SK-N-SH (cell line): ENCODE measurements at regions not wholly inside any gene's neighbourhood (a gene's known extent, or its start where the extent isn't known, plus 50 kb on each side); places are given as distances from the start of the nearest gene placed in this dataset.

Source experiments
- CTCF ChIA-PET: fragments of 300-600, 350-600 bp; formaldehyde crosslinking; extraction: SDS; loops from one replicate; lab custom pipeline; 2021; lab: Yijun Ruan, JAX
- POLR2A ChIA-PET: fragments of 350-600 bp; sonication (Branson Sonifier 250); formaldehyde crosslinking; extraction: SDS; loops from one replicate; lab custom pipeline; 2020; ENCODE audit warnings: antibody characterized with exemption, inconsistent platforms; lab: Yijun Ruan, JAX
- DNase-seq: peaks from one replicate; pipeline ENCODE4 v3.0.0; 2012
- H2AFZ ChIP-seq: fragments of 200-600 bp; sonication (generic); 2 replicates; pipeline ENCODE4 v1.8.1; 2016; ENCODE audit warnings: antibody characterized with exemption, mild to moderate bottlenecking, low read depth
- H3F3A ChIP-seq: fragments of 200-600 bp; sonication (generic); replicated peaks from 2 replicates; pipeline ENCODE3; 2016; ENCODE audit warnings: antibody characterized with exemption, mild to moderate bottlenecking; ENCODE audit not compliant: insufficient read depth
- H3K27ac ChIP-seq, 2 experiments: fragments of 200-500 bp in 1 of 2; fragments of 200-600 bp in 1 of 2; sonication (Bioruptor generic) in 1 of 2; sonication (generic), shearing (Covaris generic) in 1 of 2; 2 replicates each; pipeline versions ENCODE4 v1.5.1 to v1.6.1; 2014 to 2016; ENCODE audit warnings: low read depth in 2 of 2, inconsistent platforms in 1 of 2, low read length in 1 of 2, mild to moderate bottlenecking in 1 of 2, mixed read lengths in 1 of 2
- H3K27me3 ChIP-seq: fragments of 200-600 bp; sonication (generic), shearing (Covaris generic); 2 replicates; pipeline ENCODE4 v1.6.1; 2016; ENCODE audit warnings: mixed run types; ENCODE audit not compliant: insufficient read depth
- H3K36me3 ChIP-seq, 2 experiments: fragments of 200-500 bp in 1 of 2; fragments of 200-600 bp in 1 of 2; sonication (Bioruptor generic) in 1 of 2; sonication (generic) in 1 of 2; replicated peaks in 1 of 2; 2 replicates each; pipeline versions ENCODE3 to v1.5.1; 2014 to 2016; ENCODE audit warnings: low read length in 1 of 2, mild to moderate bottlenecking in 1 of 2; ENCODE audit not compliant: insufficient read depth in 2 of 2, control insufficient read depth in 1 of 2
- H3K4me1 ChIP-seq, 2 experiments: fragments of 200-500 bp in 1 of 2; fragments of 200-600 bp in 1 of 2; sonication (Bioruptor generic) in 1 of 2; sonication (generic), shearing (Covaris generic) in 1 of 2; 2 replicates each; pipeline versions ENCODE4 v1.5.1 to v1.6.1; 2014 to 2016; ENCODE audit warnings: low read depth in 1 of 2, low read length in 1 of 2, mixed run types in 1 of 2; ENCODE audit not compliant: insufficient read depth in 2 of 2, control insufficient read depth in 1 of 2
- H3K4me2 ChIP-seq: fragments of 200-600 bp; sonication (generic), shearing (Covaris generic); 2 replicates; pipeline ENCODE4 v1.6.1; 2017; ENCODE audit warnings: mixed run types
- H3K4me3 ChIP-seq, 2 experiments: fragments of 200-500 bp in 1 of 2; fragments of 200-600 bp in 1 of 2; sonication (Bioruptor generic) in 1 of 2; sonication (generic), shearing (Covaris generic) in 1 of 2; 2 replicates each; pipeline versions ENCODE4 v1.5.1 to v1.8.1; 2014 to 2016; ENCODE audit warnings: low read depth in 2 of 2, inconsistent platforms in 1 of 2, low read length in 1 of 2, mild to moderate bottlenecking in 1 of 2, mixed read lengths in 1 of 2, moderate library complexity in 1 of 2
- H3K79me2 ChIP-seq: fragments of 200-600 bp; sonication (generic); 2 replicates; pipeline ENCODE4 v1.8.1; 2017; ENCODE audit warnings: mild to moderate bottlenecking; ENCODE audit not compliant: insufficient read depth
- H3K9ac ChIP-seq: fragments of 200-600 bp; sonication (generic); 2 replicates; pipeline ENCODE4 v1.6.1; 2017; ENCODE audit warnings: mixed run types
- H3K9me2 ChIP-seq: fragments of 200-600 bp; sonication (generic); 2 replicates; pipeline ENCODE4 v1.6.1; 2017; ENCODE audit warnings: mixed run types
- H3K9me3 ChIP-seq: fragments of 200-600 bp; sonication (generic); 2 replicates; pipeline ENCODE4 v1.6.1; 2017; ENCODE audit warnings: mixed run types, mild to moderate bottlenecking, moderate library complexity
- H4K20me1 ChIP-seq: fragments of 200-600 bp; sonication (generic); 2 replicates; pipeline ENCODE4 v1.6.1; 2017; ENCODE audit warnings: mild to moderate bottlenecking, mixed run types; ENCODE audit not compliant: insufficient read depth
- EP300 ChIP-seq, 2 experiments: IDR thresholded peaks; 2 replicates each; pipeline versions ENCODE4 v1.4.0 to v1.6.1; 2012; ENCODE audit warnings: borderline replicate concordance in 1 of 2, low read depth in 1 of 2, low read length in 1 of 2
- FOSL2 ChIP-seq: IDR thresholded peaks from 2 replicates; pipeline ENCODE4 v1.4.0; 2012; ENCODE audit warnings: low read depth, mild to moderate bottlenecking, moderate library complexity, borderline replicate concordance
- FOXJ3 ChIP-seq: sonication (generic); formaldehyde crosslinking; IDR thresholded peaks from 2 replicates; pipeline ENCODE4 v1.5.1; 2020; ENCODE audit warnings: mild to moderate bottlenecking, missing genetic modification reagents
- GABPA ChIP-seq: IDR thresholded peaks from 2 replicates; pipeline ENCODE4 v1.4.0; 2012; ENCODE audit warnings: low read depth, mild to moderate bottlenecking
- MXI1 ChIP-seq: IDR thresholded peaks from 2 replicates; pipeline ENCODE4 v1.6.1; 2012; ENCODE audit warnings: mild to moderate bottlenecking, low read depth, low read length, improper control_type of control experiment
- NRF1 ChIP-seq: IDR thresholded peaks from 2 replicates; pipeline ENCODE4 v1.6.1; 2012; ENCODE audit warnings: low read depth, mild to moderate bottlenecking, low read length
- POLR2AphosphoS5 ChIP-seq: IDR thresholded peaks from 2 replicates; pipeline ENCODE4 v1.6.1; 2012; ENCODE audit warnings: low read depth, low read length
- RCOR1 ChIP-seq: fragments of 150-350 bp; IDR thresholded peaks from 2 replicates; pipeline ENCODE4 v1.6.1; 2017; ENCODE audit warnings: antibody characterized with exemption, low read length
- RFX5 ChIP-seq: IDR thresholded peaks from 2 replicates; pipeline ENCODE4 v1.6.1; 2012; ENCODE audit warnings: mild to moderate bottlenecking, improper control_type of control experiment, low read length
- SIN3A ChIP-seq: IDR thresholded peaks from 2 replicates; pipeline ENCODE4 v1.6.1; 2012; ENCODE audit warnings: low read depth, mild to moderate bottlenecking, low read length, moderate library complexity, borderline replicate concordance
- YY1 ChIP-seq: IDR thresholded peaks from 2 replicates; pipeline ENCODE4 v1.4.0; 2012; ENCODE audit warnings: low read depth, mild to moderate bottlenecking
- WGBS: methylation state at CpG from one replicate; pipeline ENCODE4 v1.1.6; 2017; ENCODE audit warnings: low lambda C conversion rate; 5-methylcytosine and 5-hydroxymethylcytosine counted together
- TF ChIP-seq, protein P1 (sequence below): fragments of 200-600 bp; sonication (generic); IDR thresholded peaks from 2 replicates; pipeline ENCODE4 v1.6.1; 2017; ENCODE audit warnings: antibody characterized with exemption, mild to moderate bottlenecking, moderate library complexity
- TF ChIP-seq, protein P2 (sequence below): IDR thresholded peaks from 2 replicates; pipeline ENCODE4 v1.6.1; 2012; ENCODE audit warnings: mild to moderate bottlenecking, low read depth, low read length, moderate library complexity
- TF ChIP-seq, protein P3 (sequence below): IDR thresholded peaks from 2 replicates; pipeline ENCODE4 v1.4.0; 2012; ENCODE audit warnings: low read depth

DNA sequence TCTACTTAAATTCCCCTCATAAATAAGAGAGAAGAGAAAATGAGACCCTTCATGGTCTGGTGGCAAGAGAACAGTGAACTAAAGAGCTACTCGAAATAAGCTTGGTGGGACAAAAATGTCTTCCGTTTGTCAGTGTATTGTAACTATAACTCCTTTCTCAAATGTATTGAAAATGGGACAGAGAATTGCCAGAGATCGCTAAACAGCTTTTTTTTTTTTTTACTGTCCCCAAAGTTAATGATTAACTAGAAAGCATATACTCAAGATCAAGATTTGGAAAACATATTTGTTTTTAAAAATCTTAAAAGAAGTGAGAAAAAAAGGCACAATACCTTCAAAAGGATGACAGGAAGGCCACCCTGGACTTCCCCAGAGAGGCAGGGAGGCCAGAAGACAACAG is 206.4 kb upstream of the CTNND2 start:
- POLR2A ChIA-PET = no interaction called here

More for the DNA sequence above, 206.4 kb upstream of the CTNND2 start:
- no peaks in the 10 kb centered on the region for H3F3A ChIP-seq
- H3K79me2 ChIP-seq = no peaks in the 10 kb centered on the region
- no peak overlapping the region for H2AFZ ChIP-seq
- no peak overlapping the region for H3K9ac ChIP-seq
- TF ChIP-seq FOXJ3 (CRISPR knock-in tag) = no peak
- no peak for TF ChIP-seq YY1
- TF ChIP-seq RFX5 = no peak
- TF ChIP-seq MXI1 = no peak
- TF ChIP-seq, protein P1, sequence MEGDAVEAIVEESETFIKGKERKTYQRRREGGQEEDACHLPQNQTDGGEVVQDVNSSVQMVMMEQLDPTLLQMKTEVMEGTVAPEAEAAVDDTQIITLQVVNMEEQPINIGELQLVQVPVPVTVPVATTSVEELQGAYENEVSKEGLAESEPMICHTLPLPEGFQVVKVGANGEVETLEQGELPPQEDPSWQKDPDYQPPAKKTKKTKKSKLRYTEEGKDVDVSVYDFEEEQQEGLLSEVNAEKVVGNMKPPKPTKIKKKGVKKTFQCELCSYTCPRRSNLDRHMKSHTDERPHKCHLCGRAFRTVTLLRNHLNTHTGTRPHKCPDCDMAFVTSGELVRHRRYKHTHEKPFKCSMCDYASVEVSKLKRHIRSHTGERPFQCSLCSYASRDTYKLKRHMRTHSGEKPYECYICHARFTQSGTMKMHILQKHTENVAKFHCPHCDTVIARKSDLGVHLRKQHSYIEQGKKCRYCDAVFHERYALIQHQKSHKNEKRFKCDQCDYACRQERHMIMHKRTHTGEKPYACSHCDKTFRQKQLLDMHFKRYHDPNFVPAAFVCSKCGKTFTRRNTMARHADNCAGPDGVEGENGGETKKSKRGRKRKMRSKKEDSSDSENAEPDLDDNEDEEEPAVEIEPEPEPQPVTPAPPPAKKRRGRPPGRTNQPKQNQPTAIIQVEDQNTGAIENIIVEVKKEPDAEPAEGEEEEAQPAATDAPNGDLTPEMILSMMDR = no peak
- TF ChIP-seq POLR2AphosphoS5 = no peak
- TF ChIP-seq, protein P2, sequence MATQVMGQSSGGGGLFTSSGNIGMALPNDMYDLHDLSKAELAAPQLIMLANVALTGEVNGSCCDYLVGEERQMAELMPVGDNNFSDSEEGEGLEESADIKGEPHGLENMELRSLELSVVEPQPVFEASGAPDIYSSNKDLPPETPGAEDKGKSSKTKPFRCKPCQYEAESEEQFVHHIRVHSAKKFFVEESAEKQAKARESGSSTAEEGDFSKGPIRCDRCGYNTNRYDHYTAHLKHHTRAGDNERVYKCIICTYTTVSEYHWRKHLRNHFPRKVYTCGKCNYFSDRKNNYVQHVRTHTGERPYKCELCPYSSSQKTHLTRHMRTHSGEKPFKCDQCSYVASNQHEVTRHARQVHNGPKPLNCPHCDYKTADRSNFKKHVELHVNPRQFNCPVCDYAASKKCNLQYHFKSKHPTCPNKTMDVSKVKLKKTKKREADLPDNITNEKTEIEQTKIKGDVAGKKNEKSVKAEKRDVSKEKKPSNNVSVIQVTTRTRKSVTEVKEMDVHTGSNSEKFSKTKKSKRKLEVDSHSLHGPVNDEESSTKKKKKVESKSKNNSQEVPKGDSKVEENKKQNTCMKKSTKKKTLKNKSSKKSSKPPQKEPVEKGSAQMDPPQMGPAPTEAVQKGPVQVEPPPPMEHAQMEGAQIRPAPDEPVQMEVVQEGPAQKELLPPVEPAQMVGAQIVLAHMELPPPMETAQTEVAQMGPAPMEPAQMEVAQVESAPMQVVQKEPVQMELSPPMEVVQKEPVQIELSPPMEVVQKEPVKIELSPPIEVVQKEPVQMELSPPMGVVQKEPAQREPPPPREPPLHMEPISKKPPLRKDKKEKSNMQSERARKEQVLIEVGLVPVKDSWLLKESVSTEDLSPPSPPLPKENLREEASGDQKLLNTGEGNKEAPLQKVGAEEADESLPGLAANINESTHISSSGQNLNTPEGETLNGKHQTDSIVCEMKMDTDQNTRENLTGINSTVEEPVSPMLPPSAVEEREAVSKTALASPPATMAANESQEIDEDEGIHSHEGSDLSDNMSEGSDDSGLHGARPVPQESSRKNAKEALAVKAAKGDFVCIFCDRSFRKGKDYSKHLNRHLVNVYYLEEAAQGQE = no peak
- TF ChIP-seq FOSL2 = no peak
- TF ChIP-seq, protein P3, sequence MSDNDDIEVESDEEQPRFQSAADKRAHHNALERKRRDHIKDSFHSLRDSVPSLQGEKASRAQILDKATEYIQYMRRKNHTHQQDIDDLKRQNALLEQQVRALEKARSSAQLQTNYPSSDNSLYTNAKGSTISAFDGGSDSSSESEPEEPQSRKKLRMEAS = no peak
- TF ChIP-seq NRF1 = no peak
- TF ChIP-seq EP300 (IDR thresholded peaks at IDR 0.05; ENCODE audit: borderline replicate concordance in 1 of 2, low read depth in 1 of 2, low read length in 1 of 2) = no peak
- no peak for TF ChIP-seq GABPA
- no peak for TF ChIP-seq RCOR1
- TF ChIP-seq SIN3A = no peak
- no peaks in the 10 kb centered on the region for H3K9me2 ChIP-seq
- no peak for DNase-seq
- H3K27me3 ChIP-seq = no peaks in the 10 kb centered on the region
- no peak overlapping the region for H3K4me3 ChIP-seq
- no peak overlapping the region for H3K4me2 ChIP-seq
- H3K27ac ChIP-seq = no peak overlapping the region
- 2% methylated on average over 3 of the region's 3 CpGs for WGBS
- no peaks in the 10 kb centered on the region for H3K9me3 ChIP-seq
- no peaks in the 10 kb centered on the region for H4K20me1 ChIP-seq
- CTCF ChIA-PET = no interaction called here
- no peaks in the 10 kb centered on the region for H3K36me3 ChIP-seq
- H3K4me1 ChIP-seq = no peaks in the 10 kb centered on the region
